Stimulated activated CD4-positive, alpha-beta T cell treated with anti-CD3 and anti-CD28 coated beads, Interleukin-1b, Interleukin-23, amount 100 ng/mL, for 24 hours (primary cell): ENCODE measurements at regions not wholly inside any gene's neighbourhood (a gene's known extent, or its start where the extent isn't known, plus 50 kb on each side); places are given as distances from the start of the nearest gene placed in this dataset.

Experiments
- DNase-seq, 4 experiments: peaks; one replicate each; pipeline ENCODE4 v3.0.0-alpha.2; 2020; ENCODE audit warnings: low read depth in 4 of 4, low spot score in 1 of 4

GRCh38 chr2:234840336-234840735 lies 111.5 kb upstream of the SH3BP4 start:
- DNase-seq: no peak

DNA sequence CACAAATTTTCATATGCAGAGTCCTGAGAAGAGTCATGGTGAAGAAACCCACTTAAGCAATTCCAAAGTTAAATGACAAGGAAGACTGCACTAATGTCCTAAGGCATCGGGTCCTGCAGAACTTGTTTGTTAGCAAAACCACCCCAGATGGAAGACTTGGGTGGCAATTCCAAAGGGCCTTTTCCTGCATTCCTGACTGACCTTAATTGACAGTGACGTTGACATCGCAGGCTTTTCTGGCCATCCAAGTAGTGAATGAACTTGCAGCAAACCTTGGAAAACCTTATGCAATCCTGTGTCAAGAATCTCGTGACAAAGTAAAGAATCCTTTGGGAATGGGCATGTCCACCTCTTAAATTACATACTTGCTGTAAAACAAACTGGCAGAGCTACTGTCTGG lies 112.5 kb upstream of the SH3BP4 start:
- no peak for DNase-seq

DNA sequence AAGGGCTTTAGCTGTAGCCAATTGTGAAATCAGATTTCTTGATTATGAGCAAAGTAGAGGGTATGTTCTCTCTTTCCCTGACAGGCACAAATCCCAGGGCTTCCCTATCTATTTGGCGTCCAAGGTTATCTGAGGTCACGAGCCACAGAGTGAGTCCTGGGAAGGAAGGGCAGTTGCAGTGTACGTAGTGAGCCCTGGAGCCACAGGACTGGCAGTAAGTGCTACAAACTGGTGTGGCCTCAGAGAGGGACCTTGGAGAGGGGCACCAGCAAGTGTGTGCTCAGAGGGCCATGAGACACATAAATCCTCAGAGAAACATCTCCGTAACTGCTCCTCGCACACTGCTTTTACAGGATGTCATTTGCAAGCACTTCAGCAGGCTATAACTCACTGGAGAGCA lies 115.5 kb upstream of the SH3BP4 start:
- DNase-seq: no peak

GRCh38 chr2:234835738-234836137 lies 116.1 kb upstream of the SH3BP4 start:
- no peak for DNase-seq

DNA sequence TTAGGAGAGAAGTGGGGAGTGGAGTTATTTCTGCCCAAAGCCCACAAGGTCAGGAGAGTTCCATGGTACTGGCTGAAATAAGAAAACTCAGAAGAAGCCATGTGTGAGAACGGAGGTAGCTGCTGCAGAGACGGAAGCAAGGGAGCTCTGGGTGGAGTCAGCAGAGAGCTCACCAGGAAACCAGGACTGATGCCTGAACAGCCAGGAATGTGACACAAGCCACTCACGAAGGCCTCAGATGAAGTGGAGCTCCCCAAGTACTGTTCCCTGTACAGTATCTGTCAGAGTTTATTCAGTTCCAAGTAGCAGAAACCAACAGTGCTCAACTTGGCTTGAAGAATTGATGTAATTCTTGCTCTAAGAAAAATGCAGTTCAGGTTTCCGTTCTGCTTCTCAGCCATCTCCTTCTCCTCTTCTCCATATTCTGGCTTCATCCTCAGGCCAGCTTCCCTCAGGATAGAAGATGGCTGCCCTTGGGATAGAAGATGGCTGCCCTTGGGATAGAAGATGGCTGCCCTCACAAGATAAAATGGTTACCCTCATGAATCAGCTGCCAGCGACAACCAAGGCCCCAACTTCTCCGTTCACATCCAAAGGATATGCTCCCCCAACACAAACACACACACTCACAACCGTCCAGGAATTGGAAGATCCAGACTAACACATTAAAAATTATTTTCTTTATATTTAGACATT lies 117.4 kb upstream of the SH3BP4 start:
- no peak for DNase-seq

- no peak for DNase-seq
Measured at GRCh38 chr2:234830853-234831252, 121.0 kb upstream of the SH3BP4 start.

- DNase-seq: no peak
Measured at GRCh38 chr2:234829074-234829455, 122.8 kb upstream of the SH3BP4 start.

- no peak for DNase-seq
Measured at GRCh38 chr2:234828382-234829073, 123.3 kb upstream of the SH3BP4 start.

DNA sequence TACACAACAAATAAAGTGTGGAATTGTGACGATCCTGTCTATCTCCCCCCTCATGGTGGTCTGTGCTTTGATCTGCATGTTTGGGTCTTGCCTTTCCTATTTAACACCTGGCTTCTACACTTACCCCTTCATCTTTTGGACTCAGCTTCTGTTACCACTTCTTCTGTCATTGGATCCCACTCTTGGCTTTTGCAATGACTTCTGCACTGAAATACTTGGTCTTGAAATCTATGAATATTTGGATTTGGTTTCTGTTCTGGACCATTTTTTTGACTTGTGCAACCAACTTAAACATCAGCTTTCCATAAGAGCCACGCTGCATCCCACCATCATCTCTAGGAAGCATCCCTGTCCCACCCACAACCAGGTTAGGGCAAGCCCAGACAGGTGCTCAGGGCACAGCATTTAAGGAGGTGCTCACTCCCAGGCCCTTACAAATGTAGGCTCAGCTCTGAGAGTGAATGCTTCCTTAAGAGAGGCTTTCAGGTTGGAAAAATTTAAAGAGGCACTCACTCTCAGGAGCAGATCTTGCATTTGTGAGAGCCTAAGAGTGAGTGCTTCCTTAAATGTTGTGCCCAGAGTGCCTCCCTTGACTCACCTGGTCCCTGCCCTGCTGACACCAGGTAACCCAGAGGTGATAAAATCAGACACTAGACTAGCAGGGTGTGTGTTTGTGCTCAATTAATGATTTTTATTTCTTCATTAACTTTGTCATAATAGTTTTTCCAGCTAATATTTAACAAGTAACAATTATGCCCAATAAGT lies 124.5 kb upstream of the SH3BP4 start:
- no peak for DNase-seq

GRCh38 chr2:234826681-234827080 lies 125.1 kb upstream of the SH3BP4 start:
- DNase-seq: no peak

DNA sequence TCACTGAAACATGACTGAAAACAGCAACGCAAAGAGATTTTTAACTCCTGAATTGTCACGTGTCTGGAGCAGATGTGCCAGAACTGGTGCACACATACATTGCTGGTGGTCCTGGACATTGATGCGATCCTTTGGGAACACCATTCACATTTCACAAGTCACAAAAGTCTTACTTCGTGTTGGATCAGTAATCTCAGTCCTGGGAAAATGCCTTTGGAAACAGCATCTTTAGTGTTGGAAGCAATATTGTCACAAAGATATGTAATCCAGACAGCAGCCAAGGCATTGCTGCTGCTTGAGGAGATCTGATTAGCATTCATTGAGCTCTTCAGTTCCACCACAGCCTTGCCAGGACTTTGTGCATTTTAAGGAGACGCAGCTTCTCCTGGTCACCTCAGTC lies 126.2 kb upstream of the SH3BP4 start:
- no peak for DNase-seq

DNA sequence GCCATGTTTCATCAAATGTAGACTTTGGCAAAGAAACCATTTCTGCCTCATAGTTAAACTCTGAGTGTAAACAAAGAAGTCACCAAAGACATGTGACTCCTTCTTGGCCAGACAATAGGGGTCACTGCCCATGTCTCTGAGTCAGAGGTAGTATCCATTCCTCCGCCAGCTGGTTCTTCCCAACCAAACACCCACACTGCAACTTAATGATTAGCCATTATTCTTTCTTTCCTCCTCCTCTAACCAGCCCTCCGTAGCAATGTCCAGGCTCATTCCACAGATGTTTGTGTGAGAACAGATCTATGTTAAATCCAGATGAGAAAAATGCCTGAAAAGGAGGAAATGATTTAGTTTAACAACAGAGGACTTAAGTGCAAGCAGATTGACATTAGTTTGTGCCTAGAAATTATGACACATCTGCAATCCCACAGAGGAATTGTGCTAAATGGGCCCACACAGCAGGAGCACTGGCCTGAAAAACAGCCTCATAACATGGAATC lies 127.9 kb upstream of the SH3BP4 start:
- no peak for DNase-seq

DNA sequence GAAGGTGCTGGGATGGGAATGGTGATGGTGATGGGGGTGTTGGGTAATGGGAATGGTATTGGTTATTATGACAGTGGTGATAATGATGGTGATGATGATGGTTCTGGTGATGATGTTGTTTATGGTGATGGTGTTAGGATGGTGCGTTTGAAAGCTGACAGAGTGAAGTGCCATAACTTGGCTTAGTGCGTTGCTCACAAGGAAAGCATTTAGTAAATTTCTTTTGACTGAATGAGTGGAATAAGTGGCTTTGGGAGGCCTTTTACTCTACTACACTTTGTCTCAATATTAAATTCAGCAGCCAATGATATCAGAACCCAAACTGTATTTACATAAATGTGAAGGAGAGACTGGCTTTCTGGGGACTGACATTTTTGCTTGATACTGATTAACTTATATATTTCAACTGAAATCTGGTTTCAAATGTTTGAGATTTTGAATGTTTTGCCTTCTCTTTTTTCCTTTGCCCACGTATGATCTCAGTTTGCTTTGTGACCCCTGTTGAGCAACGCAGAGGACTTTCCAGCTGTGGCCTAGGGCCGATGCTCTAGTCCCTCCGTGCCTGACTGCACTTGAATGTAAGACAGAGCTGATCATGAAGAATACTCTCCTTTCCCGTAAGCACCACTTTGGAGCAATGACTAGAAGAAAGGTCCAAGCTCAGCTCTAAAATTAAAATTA lies 128.5 kb upstream of the SH3BP4 start:
- no peak for DNase-seq

DNA sequence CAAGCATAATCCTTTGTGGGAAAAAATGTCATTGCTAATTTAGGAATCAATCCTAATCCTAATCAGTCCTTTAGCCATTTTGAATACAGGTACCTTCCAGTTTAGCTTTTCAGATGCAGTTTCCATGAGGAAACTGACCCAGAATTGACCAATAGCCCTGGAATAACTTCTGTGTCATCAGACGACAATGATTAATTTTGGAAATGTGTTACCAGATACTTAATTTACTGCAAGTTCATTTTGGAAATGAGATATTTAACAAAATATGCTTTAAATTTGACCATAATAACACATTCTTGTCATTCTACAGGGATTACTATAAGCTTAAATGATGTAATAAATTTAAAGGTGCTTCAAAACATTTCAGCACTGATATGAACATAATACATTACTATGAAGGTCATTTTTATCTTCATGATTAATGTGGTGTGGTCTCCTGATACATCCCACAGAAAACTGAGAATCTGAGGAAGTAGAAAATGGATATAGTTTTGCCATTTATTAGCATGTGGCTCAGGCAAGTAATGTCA lies 129.8 kb upstream of the SH3BP4 start:
- no peak for DNase-seq

DNA sequence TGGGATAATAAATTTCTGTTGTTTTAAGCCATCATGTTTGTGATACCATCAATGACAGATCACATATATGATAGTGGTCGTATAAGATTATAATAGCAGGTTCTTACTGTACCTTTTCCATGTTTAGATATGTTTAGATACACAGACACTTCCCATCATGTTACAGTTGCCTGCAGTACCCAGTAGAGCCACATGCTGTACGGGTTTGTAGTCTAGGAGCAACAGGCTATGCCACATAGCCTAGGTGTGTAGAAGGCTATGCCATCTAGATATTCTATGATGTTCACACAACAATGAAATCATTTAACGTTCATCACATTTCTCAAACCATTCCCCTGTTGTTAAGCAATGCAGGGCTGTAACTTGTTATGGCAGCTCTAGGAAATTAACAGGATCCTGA lies 132.9 kb upstream of the SH3BP4 start:
- no peak for DNase-seq

DNA sequence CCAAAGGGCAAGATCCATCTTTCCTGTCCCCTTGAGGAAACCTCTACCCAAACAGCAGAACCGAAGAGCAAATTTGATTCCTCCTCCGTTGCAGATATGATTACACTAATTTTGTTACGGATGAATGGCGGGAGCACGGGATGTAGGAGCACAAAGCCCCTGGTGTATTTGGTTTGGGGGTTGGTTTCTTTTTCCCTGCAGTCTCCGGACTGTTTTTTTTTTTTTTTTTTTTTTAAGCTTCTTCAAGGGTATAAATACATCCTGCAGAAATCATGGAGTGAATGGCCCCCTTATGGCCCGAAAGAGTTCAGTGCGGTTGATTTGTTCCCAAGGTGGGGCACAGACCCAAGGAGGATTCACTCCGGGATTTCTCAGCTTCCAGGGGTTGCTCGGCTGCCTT lies 135.3 kb upstream of the SH3BP4 start:
- DNase-seq: no peak

DNA sequence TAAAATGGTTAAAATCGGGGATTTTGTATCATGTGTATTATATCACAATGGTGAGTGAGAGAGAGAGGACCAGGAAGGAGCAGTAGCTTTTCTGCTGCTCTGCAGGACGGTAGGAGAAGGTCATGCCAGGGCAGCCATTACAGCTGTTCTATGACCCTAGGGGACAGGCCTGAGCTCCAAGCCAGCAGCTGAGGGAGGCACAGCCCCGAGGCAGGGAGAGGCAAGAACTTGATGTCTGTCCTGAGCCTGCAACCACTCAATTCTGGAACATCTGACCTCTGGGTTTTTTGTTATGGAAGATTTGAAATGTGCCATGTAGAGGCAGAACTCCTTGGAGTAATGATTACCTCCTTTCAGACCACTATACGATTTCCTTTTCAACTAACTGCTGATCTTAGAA lies 135.8 kb upstream of the SH3BP4 start:
- no peak for DNase-seq

DNA sequence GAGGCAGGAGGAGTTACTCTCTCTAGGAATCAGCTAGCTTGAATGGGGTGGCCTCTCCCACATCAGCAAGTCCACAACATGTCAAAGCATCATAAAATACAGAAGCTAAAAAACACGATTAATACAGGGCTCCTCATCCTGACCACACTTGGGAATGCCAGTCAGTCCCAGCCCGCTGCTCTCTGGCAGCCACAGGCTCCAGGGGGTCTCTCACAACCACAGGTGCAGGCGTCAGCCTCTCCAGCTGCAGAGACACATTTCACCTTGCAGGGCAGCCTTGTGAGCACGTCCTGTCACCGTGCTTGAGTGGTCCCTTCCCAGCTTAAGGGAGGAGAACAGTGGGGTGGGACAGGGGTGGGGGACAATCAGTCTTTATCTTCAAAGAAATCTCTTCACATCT lies 137.4 kb upstream of the SH3BP4 start:
- DNase-seq: no peak

DNA sequence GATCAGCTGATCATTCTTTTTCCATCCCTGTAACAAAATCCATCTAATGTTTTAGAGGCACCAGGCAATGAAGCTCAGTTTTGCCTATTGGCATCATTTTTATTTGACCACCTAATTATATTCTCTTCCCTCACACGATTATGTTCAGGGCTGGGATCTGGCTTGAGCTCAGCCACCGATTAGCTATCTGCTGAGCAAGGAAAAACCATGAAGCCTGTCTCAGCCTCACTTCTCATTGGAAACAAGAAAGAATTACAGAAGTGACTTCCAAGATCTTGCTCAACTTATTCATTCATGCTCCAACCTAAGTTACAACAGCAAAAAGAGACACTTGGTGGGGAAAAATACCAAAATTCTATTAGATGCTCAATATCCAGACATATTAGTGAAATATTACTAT lies 139.0 kb upstream of the SH3BP4 start:
- no peak for DNase-seq

DNA sequence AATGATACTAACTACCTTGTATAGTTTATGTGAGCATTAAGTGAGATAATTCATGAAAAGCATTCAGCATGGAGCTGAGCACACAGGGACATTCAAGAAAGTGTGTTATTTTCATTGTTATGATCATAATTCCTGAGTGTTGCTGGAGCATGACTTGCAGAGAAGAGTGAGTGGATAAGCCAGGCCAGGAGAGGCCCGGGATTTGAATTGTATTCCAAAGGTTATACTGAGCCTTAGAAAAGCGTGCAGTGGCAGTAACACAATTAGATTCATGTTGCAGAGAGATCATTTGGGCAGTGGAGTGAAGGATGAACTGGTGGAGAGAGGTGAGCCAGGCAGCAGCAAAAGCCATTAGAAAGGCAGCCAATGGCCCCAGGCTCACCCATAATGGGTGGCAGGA lies 142.9 kb upstream of the SH3BP4 start:
- no peak for DNase-seq

DNA sequence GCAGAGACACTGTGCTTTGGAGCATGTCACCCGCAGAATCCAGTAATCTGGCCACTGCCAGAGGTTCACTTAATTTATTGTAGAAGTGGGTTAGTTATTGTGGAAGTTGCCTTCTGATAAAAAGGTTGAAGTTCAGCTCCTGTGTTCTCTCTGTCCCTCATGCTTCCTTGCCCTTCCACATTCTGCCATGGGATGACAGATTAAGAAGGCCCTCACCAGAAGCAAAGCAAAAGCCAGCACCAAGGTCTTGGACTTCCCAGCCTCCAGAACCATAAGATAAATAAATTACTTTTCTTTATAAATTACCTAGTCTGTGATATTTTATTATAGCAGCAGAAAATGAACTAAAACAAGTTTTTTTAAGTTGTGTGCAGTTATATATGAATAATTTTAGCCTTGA lies 145.0 kb upstream of the SH3BP4 start:
- no peak for DNase-seq
